ENCODE measurements at regions not wholly inside any gene's neighbourhood (a gene's known extent, or its start where the extent isn't known, plus 50 kb on each side); places are given as distances from the start of the nearest gene placed in this dataset.
A peak's percentile ranks its signal among the peaks of the same experiment; 100 is the strongest.

- no peak overlapping the region for H3K4me2 ChIP-seq (ENCODE audit: low read length)
Measured at GRCh38 chr5:168227973-168228615, 63.4 kb upstream of the WWC1 start.

GRCh38 chr5:168228668-168229067 is 62.8 kb upstream of the WWC1 start:
- Histone ChIP-seq H3K9me3 (ENCODE audit: low read length) (no peaks in the 10 kb centered on the region), H3F3A (ENCODE audit: insufficient read depth, low read length, poor library complexity, severe bottlenecking) (no peaks in the 10 kb centered on the region), H2AFZ (ENCODE audit: low read depth, low read length) (no peak overlapping the region), H3K9ac (ENCODE audit: low read length) (no peak overlapping the region), H3K4me3 (ENCODE audit: low read length) (no peak overlapping the region), H3K9me2 (ENCODE audit: insufficient read depth, low read length) (no peaks in the 10 kb centered on the region), H3K79me2 (replicated peaks; ENCODE audit: insufficient read depth, low read length) (no peaks in the 10 kb centered on the region), H4K20me1 (ENCODE audit: insufficient read depth) (no peaks in the 10 kb centered on the region), H3K27me3 (ENCODE audit: insufficient read depth, low read depth, low read length) (no peaks in the 10 kb centered on the region), H3K27ac (ENCODE audit: low read length) (no peak overlapping the region), H3K4me2 (ENCODE audit: low read length) (no peak overlapping the region), H3K36me3 (ENCODE audit: insufficient read depth, low read length) (no peaks in the 10 kb centered on the region)
- TF ChIP-seq POLR2AphosphoS5 (IDR thresholded peaks at IDR 0.05) (no peak), SMC3 (conservative IDR thresholded peaks at IDR 0.05; ENCODE audit: poor library complexity) (no peak), EZH2 (IDR thresholded peaks at IDR 0.05; ENCODE audit: borderline replicate concordance, insufficient read depth, low read length, poor library complexity, severe bottlenecking) (no peak)

More at GRCh38 chr5:168227973-168228615, 63.4 kb upstream of the WWC1 start:
- no peaks in the 10 kb centered on the region for H3K36me3 ChIP-seq (ENCODE audit: insufficient read depth, low read length)
- no peak overlapping the region for H2AFZ ChIP-seq (ENCODE audit: low read depth, low read length)
- TF ChIP-seq TAF1 (IDR thresholded peaks at IDR 0.05; ENCODE audit: low read depth) (no peak), EP300 (conservative IDR thresholded peaks at IDR 0.05; ENCODE audit: poor library complexity, severe bottlenecking) (no peak), EZH2 (IDR thresholded peaks at IDR 0.05; ENCODE audit: borderline replicate concordance, insufficient read depth, low read length, poor library complexity, severe bottlenecking) (no peak), RAD21 (conservative IDR thresholded peaks at IDR 0.05) (no peak), POLR2AphosphoS5 (IDR thresholded peaks at IDR 0.05) (no peak)
- H4K20me1 ChIP-seq (ENCODE audit: insufficient read depth), result no peaks in the 10 kb centered on the region
- H3K9me2 ChIP-seq (ENCODE audit: insufficient read depth, low read length), result no peaks in the 10 kb centered on the region
- H3K9me3 ChIP-seq (ENCODE audit: low read length), result no peaks in the 10 kb centered on the region
- peak overlapping the region; percentile 4 for H3K27ac ChIP-seq (ENCODE audit: low read length)
- no peaks in the 10 kb centered on the region for H3F3A ChIP-seq (ENCODE audit: insufficient read depth, low read length, poor library complexity, severe bottlenecking)
- no peaks in the 10 kb centered on the region for H3K79me2 ChIP-seq (replicated peaks; ENCODE audit: insufficient read depth, low read length)
- no peaks in the 10 kb centered on the region for H3K27me3 ChIP-seq (ENCODE audit: insufficient read depth, low read depth, low read length)
- no peak overlapping the region for H3K4me3 ChIP-seq (ENCODE audit: low read length)
- no peak overlapping the region for H3K9ac ChIP-seq (ENCODE audit: low read length)

GRCh38 chr5:168234133-168234532 is 57.3 kb upstream of the WWC1 start:
- Histone ChIP-seq H3K27me3 (ENCODE audit: insufficient read depth, low read depth, low read length) (no peaks in the 10 kb centered on the region), H3K27ac (ENCODE audit: low read length) (no peak overlapping the region), H3K4me2 (ENCODE audit: low read length) (no peak overlapping the region), H3K36me3 (ENCODE audit: insufficient read depth, low read length) (no peaks in the 10 kb centered on the region), H3K4me3 (ENCODE audit: low read length) (no peak overlapping the region), H2AFZ (ENCODE audit: low read depth, low read length) (no peak overlapping the region), H3K9ac (ENCODE audit: low read length) (no peak overlapping the region), H3K79me2 (replicated peaks; ENCODE audit: insufficient read depth, low read length) (no peaks in the 10 kb centered on the region), H3F3A (ENCODE audit: insufficient read depth, low read length, poor library complexity, severe bottlenecking) (no peaks in the 10 kb centered on the region), H3K9me3 (ENCODE audit: low read length) (no peaks in the 10 kb centered on the region), H4K20me1 (ENCODE audit: insufficient read depth) (no peaks in the 10 kb centered on the region), H3K9me2 (ENCODE audit: insufficient read depth, low read length) (no peaks in the 10 kb centered on the region)
- no peak for TF ChIP-seq REST (IDR thresholded peaks at IDR 0.05; ENCODE audit: borderline replicate concordance)
- TF ChIP-seq, protein P1, sequence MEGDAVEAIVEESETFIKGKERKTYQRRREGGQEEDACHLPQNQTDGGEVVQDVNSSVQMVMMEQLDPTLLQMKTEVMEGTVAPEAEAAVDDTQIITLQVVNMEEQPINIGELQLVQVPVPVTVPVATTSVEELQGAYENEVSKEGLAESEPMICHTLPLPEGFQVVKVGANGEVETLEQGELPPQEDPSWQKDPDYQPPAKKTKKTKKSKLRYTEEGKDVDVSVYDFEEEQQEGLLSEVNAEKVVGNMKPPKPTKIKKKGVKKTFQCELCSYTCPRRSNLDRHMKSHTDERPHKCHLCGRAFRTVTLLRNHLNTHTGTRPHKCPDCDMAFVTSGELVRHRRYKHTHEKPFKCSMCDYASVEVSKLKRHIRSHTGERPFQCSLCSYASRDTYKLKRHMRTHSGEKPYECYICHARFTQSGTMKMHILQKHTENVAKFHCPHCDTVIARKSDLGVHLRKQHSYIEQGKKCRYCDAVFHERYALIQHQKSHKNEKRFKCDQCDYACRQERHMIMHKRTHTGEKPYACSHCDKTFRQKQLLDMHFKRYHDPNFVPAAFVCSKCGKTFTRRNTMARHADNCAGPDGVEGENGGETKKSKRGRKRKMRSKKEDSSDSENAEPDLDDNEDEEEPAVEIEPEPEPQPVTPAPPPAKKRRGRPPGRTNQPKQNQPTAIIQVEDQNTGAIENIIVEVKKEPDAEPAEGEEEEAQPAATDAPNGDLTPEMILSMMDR (IDR thresholded peaks at IDR 0.05; ENCODE audit: poor library complexity, severe bottlenecking), result no peak
- TF ChIP-seq EZH2 (IDR thresholded peaks at IDR 0.05; ENCODE audit: borderline replicate concordance, insufficient read depth, low read length, poor library complexity, severe bottlenecking), result no peak
- TF ChIP-seq MXI1 (conservative IDR thresholded peaks at IDR 0.05; ENCODE audit: poor library complexity, severe bottlenecking), result no peak
- no peak for TF ChIP-seq POLR2AphosphoS5 (IDR thresholded peaks at IDR 0.05)
- no peak for TF ChIP-seq RAD21 (conservative IDR thresholded peaks at IDR 0.05)
- TF ChIP-seq EP300 (conservative IDR thresholded peaks at IDR 0.05; ENCODE audit: poor library complexity, severe bottlenecking), result no peak
- TF ChIP-seq SMC3 (conservative IDR thresholded peaks at IDR 0.05; ENCODE audit: poor library complexity), result no peak
- TF ChIP-seq TAF1 (IDR thresholded peaks at IDR 0.05; ENCODE audit: low read depth), result no peak
